ENCODE measurements at regions not wholly inside any gene's neighbourhood (a gene's known extent, or its start where the extent isn't known, plus 50 kb on each side); places are given as distances from the start of the nearest gene placed in this dataset.
"Not testable (repeated sequence)": the region's sequence is repeated elsewhere in the genome, so short reads cannot be mapped to it uniquely, and the experiment has no call there.

- no peaks in the 10 kb centered on the region for H3K9me3 ChIP-seq (replicated peaks)
- H3K4me1 ChIP-seq, result no peaks in the 10 kb centered on the region
- no peaks in the 10 kb centered on the region for H3K27me3 ChIP-seq (ENCODE audit: low read depth)
- H3K27ac ChIP-seq (replicated peaks), result no peak overlapping the region
- H3K36me3 ChIP-seq, result no peaks in the 10 kb centered on the region
- TF ChIP-seq CTCF (IDR thresholded peaks at IDR 0.05; ENCODE audit: borderline replicate concordance), result no peak
- no peak for DNase-seq
- H3K4me3 ChIP-seq, result no peak overlapping the region
- intact Hi-C loops (cut with micrococcal nuclease), result no loop called here
Measured at GRCh38 chr7:82668676-82669075, 225.1 kb upstream of the CACNA2D1 start.

GRCh38 chr7:82665966-82666507, 222.5 kb upstream of the CACNA2D1 start:
- no peaks in the 10 kb centered on the region for H3K27me3 ChIP-seq (ENCODE audit: low read depth)
- no peak overlapping the region for H3K27ac ChIP-seq (replicated peaks)
- intact Hi-C loops (cut with micrococcal nuclease), result no loop called here
- no peak for TF ChIP-seq CTCF (IDR thresholded peaks at IDR 0.05; ENCODE audit: borderline replicate concordance)
- no peaks in the 10 kb centered on the region for H3K4me1 ChIP-seq
- no peaks in the 10 kb centered on the region for H3K36me3 ChIP-seq
- H3K4me3 ChIP-seq, result no peak overlapping the region
- H3K9me3 ChIP-seq (replicated peaks), result no peaks in the 10 kb centered on the region
- DNase-seq, result no peak

- intact Hi-C loops (cut with micrococcal nuclease), result no loop called here
- no peaks in the 10 kb centered on the region for H3K4me1 ChIP-seq
- H3K27ac ChIP-seq (replicated peaks), result no peak overlapping the region
- no peak for DNase-seq
- no peak overlapping the region for H3K4me3 ChIP-seq
- peaks cover 18% of the 10 kb centered on the region for H3K9me3 ChIP-seq (replicated peaks)
- TF ChIP-seq CTCF (IDR thresholded peaks at IDR 0.05; ENCODE audit: borderline replicate concordance), result no peak
- H3K27me3 ChIP-seq (ENCODE audit: low read depth), result no peaks in the 10 kb centered on the region
- no peaks in the 10 kb centered on the region for H3K36me3 ChIP-seq
Measured at GRCh38 chr7:82655965-82656364, 212.4 kb upstream of the CACNA2D1 start.

- peaks cover 45% of the 10 kb centered on the region for H3K9me3 ChIP-seq (replicated peaks)
- not testable (repeated sequence) for DNase-seq, H3K4me3 ChIP-seq
Measured at GRCh38 chr7:82650095-82650494, 206.5 kb upstream of the CACNA2D1 start.

GRCh38 chr7:82633592-82633991, 190.0 kb upstream of the CACNA2D1 start:
- Histone ChIP-seq H3K27ac (replicated peaks) (no peak overlapping the region), H3K4me1 (no peaks in the 10 kb centered on the region), H3K9me3 (replicated peaks) (peaks cover 12% of the 10 kb centered on the region), H3K36me3 (no peaks in the 10 kb centered on the region), H3K4me3 (no peak overlapping the region), H3K27me3 (ENCODE audit: low read depth) (no peaks in the 10 kb centered on the region)
- intact Hi-C loops (cut with micrococcal nuclease), result no loop called here
- no peak for TF ChIP-seq CTCF (IDR thresholded peaks at IDR 0.05; ENCODE audit: borderline replicate concordance)
- no peak for DNase-seq

More at GRCh38 chr7:82650095-82650494, 206.5 kb upstream of the CACNA2D1 start:
- H3K36me3 ChIP-seq; intact Hi-C loops (cut with micrococcal nuclease); H3K4me1 ChIP-seq; H3K27ac ChIP-seq (replicated peaks); H3K27me3 ChIP-seq (ENCODE audit: low read depth): not testable (repeated sequence)

- no peaks in the 10 kb centered on the region for H3K36me3 ChIP-seq
- DNase-seq, result no peak
- intact Hi-C loops (cut with micrococcal nuclease), result no loop called here
Measured at GRCh38 chr7:82631998-82632397, 188.4 kb upstream of the CACNA2D1 start.

More at GRCh38 chr7:82631998-82632397, 188.4 kb upstream of the CACNA2D1 start:
- H3K27me3 ChIP-seq (ENCODE audit: low read depth), result no peaks in the 10 kb centered on the region
- no peak overlapping the region for H3K4me3 ChIP-seq
- TF ChIP-seq CTCF (IDR thresholded peaks at IDR 0.05; ENCODE audit: borderline replicate concordance), result no peak
- H3K9me3 ChIP-seq (replicated peaks), result peaks cover under 1% of the 10 kb centered on the region
- H3K4me1 ChIP-seq, result no peaks in the 10 kb centered on the region
- H3K27ac ChIP-seq (replicated peaks), result no peak overlapping the region
